Urothelium cell line (cell line): ENCODE measurements at regions not wholly inside any gene's neighbourhood (a gene's known extent, or its start where the extent isn't known, plus 50 kb on each side); places are given as distances from the start of the nearest gene placed in this dataset.
"Not testable (repeated sequence)": the region's sequence is repeated elsewhere in the genome, so short reads cannot be mapped to it uniquely, and the experiment has no call there.

Source experiments
- DNase-seq: peaks from one replicate; pipeline ENCODE4 v3.0.0; 2011; ENCODE audit warnings: low spot score, mixed read lengths
- FAIRE-seq: peaks from 2 replicates; lab custom pipeline; 2011; peaks lifted over from hg19 to GRCh38; lab: Jason Lieb, UNC

- DNase-seq (peak; percentile 35), FAIRE-seq (peak; percentile 46)
Measured at GRCh38 chr4:56575820-56576429, 70.3 kb downstream of the ARL9 start.

GRCh38 chr4:56592417-56592816, 86.8 kb downstream of the ARL9 start:
- DNase-seq, FAIRE-seq: not testable (repeated sequence)
